ENCODE measurements at regions not wholly inside any gene's neighbourhood (a gene's known extent, or its start where the extent isn't known, plus 50 kb on each side); places are given as distances from the start of the nearest gene placed in this dataset.
"Not testable (repeated sequence)": the region's sequence is repeated elsewhere in the genome, so short reads cannot be mapped to it uniquely, and the experiment has no call there.

DNA sequence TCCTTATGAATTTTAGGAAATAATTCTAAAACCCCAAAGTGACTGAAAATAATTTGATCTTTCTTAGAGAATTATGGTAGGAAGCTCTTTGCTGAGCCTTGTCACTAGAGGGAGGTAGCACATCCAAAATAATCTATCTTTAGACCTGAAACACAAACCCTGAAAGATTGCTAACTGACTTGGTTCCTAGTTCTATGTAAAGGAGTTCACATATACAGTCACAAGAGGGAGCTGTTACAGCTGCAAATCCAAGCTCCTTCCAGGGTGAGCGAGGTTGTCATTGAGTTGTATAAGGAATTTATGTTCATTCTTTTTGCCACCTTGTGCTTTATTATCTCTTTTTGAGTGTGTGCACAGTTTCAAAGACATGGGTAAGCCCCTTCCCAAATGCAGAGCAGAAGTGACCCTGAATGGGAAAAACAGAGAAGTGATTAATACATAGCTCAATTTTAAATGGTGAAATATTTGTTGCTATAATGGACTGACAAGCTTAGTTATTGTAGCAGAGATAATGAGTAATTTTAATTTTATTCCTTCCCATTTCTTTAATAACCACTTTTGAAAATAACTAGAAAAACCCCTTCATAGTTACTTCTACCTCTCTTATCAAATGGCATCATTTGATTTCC, 387.9 kb downstream of the DAD1 start:
- peak; percentile 70 for DNase-seq (ENCODE audit: low spot score)

GRCh38 chr14:22200131-22200530, 388.9 kb downstream of the DAD1 start:
- DNase-seq (ENCODE audit: low spot score), result not testable (repeated sequence)

- no peak for DNase-seq (ENCODE audit: low spot score)
Measured at GRCh38 chr14:22194664-22195063, 394.4 kb downstream of the DAD1 start.

DNA sequence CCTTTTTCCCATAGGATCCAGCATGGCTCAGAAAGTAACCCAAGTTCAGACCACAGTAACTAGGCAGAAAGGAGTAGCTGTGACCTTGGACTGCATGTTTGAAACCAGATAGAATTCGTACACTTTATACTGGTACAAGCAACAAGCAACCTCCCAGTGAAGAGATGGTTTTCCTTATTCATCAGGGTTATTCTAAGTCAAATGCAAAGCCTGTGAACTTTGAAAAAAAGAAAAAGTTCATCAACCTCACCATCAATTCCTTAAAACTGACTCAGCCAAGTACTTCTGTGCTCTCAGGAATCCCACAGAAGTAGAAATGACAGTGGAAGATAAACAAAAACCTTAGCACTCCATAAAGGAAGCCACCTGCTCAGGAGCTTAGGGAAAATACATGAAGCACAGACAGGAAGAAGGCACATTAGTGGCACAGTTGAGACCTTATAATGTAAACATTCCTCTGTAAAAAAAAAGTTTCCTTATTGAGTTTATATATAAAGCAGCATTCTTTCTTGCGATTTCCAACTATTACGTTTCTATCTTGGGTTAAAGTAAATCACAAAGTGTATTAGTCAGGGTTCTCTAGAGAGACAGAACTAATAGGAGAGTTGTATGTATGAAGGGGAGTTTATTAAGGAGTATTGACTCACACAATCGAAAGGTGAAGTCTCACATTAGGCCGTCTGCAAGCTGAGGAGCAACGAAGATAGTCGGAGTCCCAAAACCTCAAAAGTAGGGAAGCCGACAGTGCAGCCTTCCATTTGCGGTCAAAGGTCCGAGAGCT, 398.4 kb downstream of the DAD1 start:
- DNase-seq (ENCODE audit: low spot score), result peak; percentile 90

- no peak for DNase-seq (ENCODE audit: low spot score)
Measured at GRCh38 chr14:22189881-22190280, 399.1 kb downstream of the DAD1 start.

GRCh38 chr14:22188318-22188717, 400.7 kb downstream of the DAD1 start:
- no peak for DNase-seq (ENCODE audit: low spot score)

DNA sequence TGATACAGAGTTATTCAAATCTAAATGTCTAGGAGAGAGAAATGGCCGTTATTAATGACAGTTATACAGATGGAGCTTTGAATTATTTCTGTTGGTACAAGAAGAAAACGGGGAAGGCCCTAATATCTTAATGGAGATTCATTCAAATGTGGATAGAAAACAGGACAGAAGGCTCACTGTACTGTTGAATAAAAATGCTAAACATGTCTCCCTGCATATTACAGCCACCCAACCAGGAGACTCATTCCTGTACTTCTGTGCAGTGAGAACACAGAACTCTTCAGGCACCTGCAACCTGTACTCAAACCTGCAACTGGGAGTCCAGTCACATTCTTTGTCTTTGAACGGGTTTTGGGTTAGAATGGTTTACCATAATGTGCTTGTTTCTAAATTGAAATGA, 403.2 kb downstream of the DAD1 start:
- no peak for DNase-seq (ENCODE audit: low spot score)

DNA sequence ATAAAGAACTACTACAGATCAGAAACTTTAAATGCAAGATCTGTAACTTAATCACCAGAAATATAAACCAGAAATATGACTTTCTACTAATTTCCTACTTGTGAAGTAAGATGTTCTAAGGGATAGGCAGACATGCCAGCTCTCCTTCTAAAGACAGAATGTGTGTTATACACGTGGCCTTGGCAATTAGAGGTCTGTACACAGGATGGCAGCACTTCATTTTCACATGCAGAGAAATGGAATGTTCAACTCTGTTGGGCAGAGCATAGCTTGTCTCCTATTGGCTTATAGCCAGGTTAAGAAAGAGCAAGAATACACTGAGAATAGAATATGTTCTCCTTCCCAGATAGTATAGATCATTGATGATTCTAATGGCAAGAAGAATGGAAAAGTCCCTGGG, 403.8 kb downstream of the DAD1 start:
- DNase-seq (ENCODE audit: low spot score), result peak; percentile 16

DNA sequence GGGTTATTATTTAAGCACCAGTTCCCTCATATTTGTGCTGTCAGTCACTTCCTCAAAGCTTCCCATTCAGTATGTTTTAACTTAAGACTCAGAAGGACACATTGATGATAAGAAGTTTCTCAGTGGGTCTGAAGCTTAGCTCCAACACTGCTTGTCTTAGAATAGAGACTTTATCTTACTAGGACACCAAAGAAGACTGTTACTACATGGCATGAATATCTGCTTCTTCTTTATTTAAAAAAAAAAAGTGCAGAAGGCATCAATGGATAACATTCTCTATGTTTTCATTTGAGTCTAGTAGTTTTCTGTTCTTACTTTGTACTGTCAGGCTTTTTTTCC, 404.2 kb downstream of the DAD1 start:
- DNase-seq (ENCODE audit: low spot score), result no peak

GRCh38 chr14:22184157-22184829, 404.7 kb downstream of the DAD1 start:
- peak; percentile 29 for DNase-seq (ENCODE audit: low spot score)

DNA sequence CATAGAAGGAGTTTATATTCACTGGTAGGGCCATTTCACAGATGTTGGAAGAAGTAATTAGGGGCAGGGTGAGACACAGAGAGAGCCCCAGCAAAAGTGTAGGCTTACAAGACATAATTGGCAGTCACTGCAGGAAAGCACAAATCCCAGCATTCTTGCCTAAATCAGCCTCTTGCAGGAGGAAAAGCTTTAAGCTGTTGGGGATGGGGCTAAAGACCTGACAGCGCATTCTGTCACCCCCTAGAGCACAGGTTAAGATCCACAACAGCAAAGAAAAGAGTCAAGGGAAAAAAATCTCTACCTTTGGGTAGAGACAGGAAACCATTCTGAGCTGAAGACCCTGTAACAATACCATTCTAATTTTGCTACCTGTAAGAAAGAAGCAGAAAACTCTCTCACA, 409.0 kb downstream of the DAD1 start:
- no peak for DNase-seq (ENCODE audit: low spot score)

- DNase-seq (ENCODE audit: low spot score), result no peak
Measured at GRCh38 chr14:22179190-22179589, 409.8 kb downstream of the DAD1 start.

DNA sequence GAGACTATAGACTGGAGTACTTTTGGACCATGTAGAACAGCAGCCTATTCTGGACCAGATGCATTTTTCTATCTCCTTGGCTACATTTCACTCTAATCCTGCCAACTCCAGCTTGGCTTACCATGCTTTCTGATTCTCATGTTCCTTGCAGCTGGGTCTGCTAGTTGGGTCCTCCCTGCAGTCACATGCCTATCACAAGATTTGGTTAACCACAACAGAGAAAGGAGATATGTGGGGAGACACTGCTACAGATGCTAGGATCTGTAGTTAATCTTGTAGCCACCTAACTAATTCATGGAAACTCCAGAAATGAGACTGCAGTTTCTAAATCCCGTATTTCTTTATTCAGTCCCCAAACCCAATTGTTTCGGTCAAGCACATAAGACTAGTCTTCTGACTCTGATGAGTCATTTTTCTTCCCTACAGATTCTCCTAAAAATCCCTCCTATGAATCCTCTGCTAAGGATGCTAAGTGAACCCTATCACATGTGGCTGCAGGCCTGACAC, 410.6 kb downstream of the DAD1 start:
- no peak for DNase-seq (ENCODE audit: low spot score)

- peak; percentile 58 for DNase-seq (ENCODE audit: low spot score)
Measured at GRCh38 chr14:22177870-22178269, 411.2 kb downstream of the DAD1 start.

- no peak for DNase-seq (ENCODE audit: low spot score)
Measured at GRCh38 chr14:22176957-22177356, 412.1 kb downstream of the DAD1 start.

- DNase-seq (ENCODE audit: low spot score), result not testable (repeated sequence)
Measured at GRCh38 chr14:22175278-22175558, 413.8 kb downstream of the DAD1 start.

DNA sequence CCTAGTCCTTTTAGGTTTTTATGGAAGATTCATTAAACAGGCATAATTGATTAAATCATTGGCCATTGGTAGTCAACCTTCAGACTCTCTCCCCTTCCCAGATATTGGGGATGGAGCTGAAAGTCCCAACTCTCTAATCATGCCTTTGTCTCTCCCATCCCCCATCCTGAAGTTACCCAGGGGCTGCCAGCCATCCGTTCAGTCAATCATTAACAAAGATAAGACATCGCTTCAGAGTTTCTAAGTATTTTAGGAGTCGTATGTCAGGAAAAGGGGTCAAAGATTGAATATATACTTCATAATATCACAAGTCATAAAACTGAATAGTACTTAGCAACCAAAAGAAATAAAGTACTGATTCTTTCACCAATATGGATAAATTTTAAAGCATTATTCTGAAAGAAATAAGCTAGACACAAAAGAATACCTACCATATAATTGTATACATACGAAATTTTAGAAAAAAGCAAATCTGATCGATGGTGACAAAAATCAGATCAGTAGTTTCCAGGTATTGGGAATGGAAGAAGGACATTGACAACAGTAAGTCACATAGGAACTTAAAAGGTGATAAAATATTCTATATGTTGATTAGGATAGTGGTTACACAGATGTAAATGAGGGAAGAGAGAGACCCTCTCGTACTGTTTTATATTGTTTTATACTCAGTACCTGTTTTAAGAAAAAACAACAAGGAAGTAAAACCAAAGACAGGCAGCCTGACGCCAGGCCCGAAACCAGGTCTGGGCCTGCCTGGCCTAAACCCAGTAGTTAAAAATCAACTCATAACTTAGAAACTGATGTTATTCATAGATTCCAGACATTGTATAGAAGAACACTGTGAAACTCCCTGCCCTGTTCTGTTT, 414.4 kb downstream of the DAD1 start:
- no peak for DNase-seq (ENCODE audit: low spot score)

DNA sequence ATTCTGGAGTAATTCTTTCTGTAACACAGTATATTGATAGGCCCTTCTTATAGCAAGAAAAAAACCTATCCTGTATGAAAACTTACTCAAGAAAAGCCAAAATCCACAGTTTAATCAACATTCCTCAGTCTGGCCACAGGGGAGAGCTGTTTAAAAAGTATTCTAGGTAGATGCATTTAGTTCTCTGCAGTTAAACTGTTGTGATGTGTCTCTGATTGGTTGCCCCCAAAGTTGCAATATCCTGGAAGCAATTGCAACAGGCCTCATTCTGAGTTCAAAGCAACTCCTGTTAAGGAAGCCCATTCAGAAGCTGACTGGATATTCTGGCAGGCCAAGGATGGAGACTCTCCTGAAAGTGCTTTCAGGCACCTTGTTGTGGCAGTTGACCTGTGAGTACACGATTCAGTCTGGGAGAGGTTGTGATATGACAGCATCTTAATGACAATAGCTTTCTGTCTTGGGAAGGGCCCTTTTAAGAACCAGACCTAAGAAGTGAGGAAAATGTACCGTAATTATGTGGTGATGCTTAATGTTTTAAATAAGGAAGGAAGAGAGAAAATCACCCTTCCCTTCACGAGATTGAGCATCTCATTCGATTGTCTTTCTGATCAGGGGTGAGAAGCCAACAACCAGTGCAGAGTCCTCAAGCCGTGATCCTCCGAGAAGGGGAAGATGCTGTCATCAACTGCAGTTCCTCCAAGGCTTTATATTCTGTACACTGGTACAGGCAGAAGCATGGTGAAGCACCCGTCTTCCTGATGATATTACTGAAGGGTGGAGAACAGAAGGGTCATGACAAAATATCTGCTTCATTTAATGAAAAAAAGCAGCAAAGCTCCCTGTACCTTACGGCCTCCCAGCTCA, 420.7 kb downstream of the DAD1 start:
- peak; percentile 35 for DNase-seq (ENCODE audit: low spot score)

DNA sequence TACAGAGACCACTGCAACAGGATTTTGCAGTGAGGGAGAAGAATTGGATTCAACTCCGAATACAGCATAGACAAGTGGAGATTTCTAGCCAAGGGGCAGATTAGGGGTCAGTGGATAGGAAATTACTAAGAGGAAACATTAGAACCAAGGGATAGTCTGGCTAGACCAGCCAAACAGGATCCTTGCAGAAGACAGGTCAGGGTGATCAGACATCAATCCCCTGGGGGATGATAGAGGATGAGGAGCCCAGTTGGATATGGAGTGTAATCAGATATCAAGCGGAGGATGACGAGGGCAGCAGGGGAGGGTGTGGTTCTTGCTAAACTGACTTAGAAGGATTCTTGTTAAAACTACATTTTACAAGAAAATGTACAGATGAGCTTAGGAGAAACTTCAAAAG, 424.4 kb downstream of the DAD1 start:
- no peak for DNase-seq (ENCODE audit: low spot score)

GRCh38 chr14:22163051-22163450, 426.0 kb downstream of the DAD1 start:
- no peak for DNase-seq (ENCODE audit: low spot score)

DNA sequence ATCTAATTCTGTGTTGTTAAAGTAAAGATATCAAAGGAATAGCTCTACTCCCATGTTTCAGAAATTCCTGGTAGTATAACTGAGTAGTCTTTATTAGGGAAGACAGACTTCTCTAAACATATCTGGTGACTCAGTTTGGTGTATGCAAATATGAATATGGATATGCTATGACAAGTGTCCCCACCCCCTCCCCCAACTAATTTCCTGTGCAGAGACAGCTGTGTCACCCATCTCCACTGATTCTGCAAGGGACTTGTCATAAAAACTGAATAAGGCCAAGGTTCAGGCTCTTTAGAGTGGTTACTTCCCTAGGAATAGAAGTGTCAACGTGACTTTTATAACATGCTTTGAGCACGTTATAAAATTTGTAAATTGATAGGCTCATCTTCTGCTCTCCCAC, 429.1 kb downstream of the DAD1 start:
- no peak for DNase-seq (ENCODE audit: low spot score)
